B cell (primary cell): ENCODE measurements at regions not wholly inside any gene's neighbourhood (a gene's known extent, or its start where the extent isn't known, plus 50 kb on each side); places are given as distances from the start of the nearest gene placed in this dataset.

Experiments
- ATAC-seq: fragments of 200-7000 bp; cut with Tn5 transposase; one replicate; pipeline ENCODE4 v1.10.0; 2021; ENCODE audit warnings: low read depth, mild to moderate bottlenecking, moderate number of reproducible peaks, moderate library complexity
- CTCF ChIA-PET: fragments of 350-600 bp; sonication (Branson Sonifier 250); formaldehyde crosslinking; loops from one replicate; lab custom pipeline; 2021; ENCODE audit warnings: antibody characterized with exemption, inconsistent platforms; lab: Charles Lee
- POLR2A ChIA-PET: fragments of 350-600 bp; sonication (Branson Sonifier 250); formaldehyde crosslinking; loops from one replicate; lab custom pipeline; 2021; ENCODE audit warnings: antibody characterized with exemption; lab: Charles Lee
- DNase-seq: peaks from one replicate; pipeline ENCODE4 v3.0.0; 2013
- H2AFZ ChIP-seq: 2 replicates; pipeline ENCODE4 v1.6.1; 2012; ENCODE audit warnings: mild to moderate bottlenecking, low read depth, low read length; ENCODE audit not compliant: insufficient read depth, poor library complexity, severe bottlenecking
- H3K27ac ChIP-seq, 2 donors: 1 replicate in 1 of 2; 2 replicates in 1 of 2; pipeline ENCODE4 v1.5.1; 2012 to 2013; ENCODE audit warnings: low read length in 2 of 2, mild to moderate bottlenecking in 2 of 2, moderate library complexity in 1 of 2
- H3K27me3 ChIP-seq, 4 experiments: fragments of 200-600 bp in 1 of 4; sonication (generic) in 1 of 4; replicated peaks in 1 of 4; 1 replicate in 2 of 4; 2 replicates in 2 of 4; pipeline versions ENCODE4 v1.6.1 to v1.7.0; 2013 to 2016; ENCODE audit warnings: low read length in 3 of 4, mild to moderate bottlenecking in 2 of 4, mixed read lengths in 1 of 4, moderate library complexity in 1 of 4; ENCODE audit not compliant: insufficient read depth in 4 of 4, control insufficient read depth in 3 of 4; ENCODE audit errors: control extremely low read depth in 1 of 4
- H3K36me3 ChIP-seq, 2 experiments: replicated peaks in 1 of 2; 1 replicate in 1 of 2; 2 replicates in 1 of 2; pipeline versions ENCODE4 v1.6.1 to v1.7.1; 2013; ENCODE audit warnings: low read length in 1 of 2; ENCODE audit not compliant: insufficient read depth in 2 of 2, control insufficient read depth in 1 of 2; ENCODE audit errors: control extremely low read depth in 1 of 2, extremely low read depth in 1 of 2
- H3K4me1 ChIP-seq, 2 donors: fragments of 200-600 bp in 1 of 2; sonication (generic) in 1 of 2; 1 replicate in 1 of 2; 2 replicates in 1 of 2; pipeline versions ENCODE4 v1.5.1 to v1.6.1; 2013 to 2017; ENCODE audit warnings: low read length in 2 of 2; ENCODE audit not compliant: control insufficient read depth in 2 of 2, insufficient read depth in 2 of 2
- H3K4me2 ChIP-seq: replicated peaks from 2 replicates; pipeline ENCODE3; 2012; ENCODE audit warnings: mild to moderate bottlenecking, low read depth, low read length; ENCODE audit not compliant: poor library complexity, severe bottlenecking
- H3K4me3 ChIP-seq, 5 experiments: fragments of 200-600 bp in 1 of 5; sonication (generic) in 1 of 5; 1 replicate in 3 of 5; 2 replicates in 2 of 5; pipeline versions ENCODE4 v1.5.1 to v1.7.0; 2011 to 2016; ENCODE audit warnings: low read length in 4 of 5, mild to moderate bottlenecking in 4 of 5, low read depth in 2 of 5, control low read depth in 1 of 5, moderate library complexity in 1 of 5; ENCODE audit not compliant: insufficient read depth in 1 of 5; ENCODE audit errors: control extremely low read depth in 1 of 5, extremely low read depth in 1 of 5
- H3K79me2 ChIP-seq: fragments of 200-600 bp; sonication (generic); one replicate; pipeline ENCODE4 v1.6.0; 2016; ENCODE audit warnings: low read length; ENCODE audit not compliant: control insufficient read depth, insufficient read depth
- H3K9ac ChIP-seq: fragments of 200-600 bp; sonication (generic); 2 replicates; pipeline ENCODE4 v1.6.1; 2017; ENCODE audit warnings: mild to moderate bottlenecking, low read length, moderate library complexity
- H3K9me3 ChIP-seq, 3 donors: one replicate each; pipeline versions ENCODE4 v1.6.1 to v1.7.1; 2013; ENCODE audit warnings: low read length in 2 of 3; ENCODE audit not compliant: control insufficient read depth in 2 of 3, insufficient read depth in 1 of 3; ENCODE audit errors: control extremely low read depth in 1 of 3
- H4K20me1 ChIP-seq: 2 replicates; pipeline ENCODE4 v1.6.0; 2012; ENCODE audit warnings: mild to moderate bottlenecking, low read length; ENCODE audit not compliant: insufficient read depth, control insufficient read depth, poor library complexity, severe bottlenecking
- H3K27ac Mint-ChIP-seq: one replicate; pipeline ENCODE4 v1.8.0; 2021; ENCODE audit warnings: mixed read lengths
- H3K27me3 Mint-ChIP-seq: one replicate; pipeline ENCODE4 v1.8.0; 2021; ENCODE audit warnings: mixed read lengths
- H3K4me1 Mint-ChIP-seq: one replicate; pipeline ENCODE4 v1.8.0; 2021; ENCODE audit warnings: mixed read lengths
- H3K4me3 Mint-ChIP-seq: one replicate; pipeline ENCODE4 v1.8.0; 2021; ENCODE audit warnings: mixed read lengths
- H3K9me3 Mint-ChIP-seq: one replicate; pipeline ENCODE4 v1.8.0; 2022; ENCODE audit warnings: mixed read lengths; ENCODE audit not compliant: insufficient read depth
- EZH2 ChIP-seq: IDR thresholded peaks from 2 replicates; pipeline ENCODE4 v1.6.1; 2012; ENCODE audit warnings: borderline replicate concordance, low read depth, mild to moderate bottlenecking, moderate library complexity, low read length; ENCODE audit not compliant: insufficient read depth, poor library complexity, severe bottlenecking
- WGBS: methylation state at CpG from one replicate; pipeline ENCODE4 v1.1.5; 2013; ENCODE audit warnings: missing lambda C conversion rate; ENCODE audit not compliant: insufficient coverage; 5-methylcytosine and 5-hydroxymethylcytosine counted together
- intact Hi-C: fragments of 100-400 bp; cut with micrococcal nuclease; formaldehyde crosslinking; loops from one replicate; pipeline ENCODE4 v1.10.0; 2022
- TF ChIP-seq, protein P1 (sequence below): fragments of 200-600 bp; IDR thresholded peaks from one replicate; pipeline ENCODE4 v1.8.0; 2022; ENCODE audit warnings: antibody characterized with exemption, mild to moderate bottlenecking

DNA sequence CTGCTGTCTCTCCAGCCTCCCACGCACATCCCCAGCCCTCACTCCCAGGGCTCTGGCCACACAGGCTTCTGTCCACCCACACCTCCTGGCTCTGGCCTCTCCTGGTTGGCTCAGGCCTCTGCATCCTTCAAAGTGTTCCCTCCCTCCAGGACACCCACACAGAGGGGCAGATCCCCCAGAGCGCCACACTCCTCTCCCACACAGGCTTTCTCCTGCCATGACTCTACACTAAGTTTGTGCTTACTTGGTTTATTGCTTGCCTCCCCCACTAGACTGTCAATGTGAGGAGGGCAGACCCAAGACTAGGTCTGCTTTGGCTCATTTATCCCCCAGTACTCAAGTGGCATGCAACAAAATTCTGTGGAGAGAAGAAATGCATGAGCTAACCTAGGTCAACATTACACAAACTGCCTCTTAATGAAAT, 67.0 kb upstream of the SPOCK1 start:
- peaks cover 52% of the 10 kb centered on the region for H3K27me3 Mint-ChIP-seq
- H2AFZ ChIP-seq, result no peak overlapping the region
- H3K36me3 ChIP-seq, result no peaks in the 10 kb centered on the region
- H3K4me3 ChIP-seq, result no peak overlapping the region
- H3K27ac Mint-ChIP-seq, result no peak overlapping the region
- no peaks in the 10 kb centered on the region for H3K4me1 Mint-ChIP-seq
- no peak overlapping the region for H3K9ac ChIP-seq
- ATAC-seq (no peak), DNase-seq (no peak)
- H3K79me2 ChIP-seq, result no peaks in the 10 kb centered on the region
- POLR2A ChIA-PET, result no interaction called here
- 84% methylated on average over 2 of the region's 2 CpGs for WGBS
- H3K4me1 ChIP-seq, result no peaks in the 10 kb centered on the region
- H3K4me2 ChIP-seq, result no peak overlapping the region
- no peak overlapping the region for H3K27ac ChIP-seq
- CTCF ChIA-PET, result no interaction called here
- peaks cover 0 to 12% (median 0%) of the 10 kb centered on the region in 4 experiments for H3K27me3 ChIP-seq
- no peak overlapping the region for H3K4me3 Mint-ChIP-seq
- H3K9me3 ChIP-seq, result no peaks in the 10 kb centered on the region
- no peaks in the 10 kb centered on the region for H3K9me3 Mint-ChIP-seq
- TF ChIP-seq EZH2, result no peak
- TF ChIP-seq, protein P1, sequence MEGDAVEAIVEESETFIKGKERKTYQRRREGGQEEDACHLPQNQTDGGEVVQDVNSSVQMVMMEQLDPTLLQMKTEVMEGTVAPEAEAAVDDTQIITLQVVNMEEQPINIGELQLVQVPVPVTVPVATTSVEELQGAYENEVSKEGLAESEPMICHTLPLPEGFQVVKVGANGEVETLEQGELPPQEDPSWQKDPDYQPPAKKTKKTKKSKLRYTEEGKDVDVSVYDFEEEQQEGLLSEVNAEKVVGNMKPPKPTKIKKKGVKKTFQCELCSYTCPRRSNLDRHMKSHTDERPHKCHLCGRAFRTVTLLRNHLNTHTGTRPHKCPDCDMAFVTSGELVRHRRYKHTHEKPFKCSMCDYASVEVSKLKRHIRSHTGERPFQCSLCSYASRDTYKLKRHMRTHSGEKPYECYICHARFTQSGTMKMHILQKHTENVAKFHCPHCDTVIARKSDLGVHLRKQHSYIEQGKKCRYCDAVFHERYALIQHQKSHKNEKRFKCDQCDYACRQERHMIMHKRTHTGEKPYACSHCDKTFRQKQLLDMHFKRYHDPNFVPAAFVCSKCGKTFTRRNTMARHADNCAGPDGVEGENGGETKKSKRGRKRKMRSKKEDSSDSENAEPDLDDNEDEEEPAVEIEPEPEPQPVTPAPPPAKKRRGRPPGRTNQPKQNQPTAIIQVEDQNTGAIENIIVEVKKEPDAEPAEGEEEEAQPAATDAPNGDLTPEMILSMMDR, result no peak
- intact Hi-C loops, result no loop called here
- H4K20me1 ChIP-seq, result no peaks in the 10 kb centered on the region

GRCh38 chr5:137565450-137565849, 66.3 kb upstream of the SPOCK1 start:
- H3K27ac ChIP-seq, result no peak overlapping the region
- H4K20me1 ChIP-seq, result no peaks in the 10 kb centered on the region
- DNase-seq (no peak), ATAC-seq (no peak)
- no peaks in the 10 kb centered on the region for H3K36me3 ChIP-seq
- peaks cover 46% of the 10 kb centered on the region for H3K27me3 Mint-ChIP-seq
- no peaks in the 10 kb centered on the region for H3K4me1 ChIP-seq
- no peak overlapping the region for H2AFZ ChIP-seq
- H3K9me3 Mint-ChIP-seq, result no peaks in the 10 kb centered on the region
- WGBS, result 75% methylated on average over 3 of the region's 3 CpGs
- H3K9me3 ChIP-seq, result no peaks in the 10 kb centered on the region
- no peak overlapping the region for H3K4me3 ChIP-seq
- H3K79me2 ChIP-seq, result no peaks in the 10 kb centered on the region
- no peak for TF ChIP-seq EZH2
- TF ChIP-seq, protein P1, result no peak
- no peak overlapping the region for H3K4me3 Mint-ChIP-seq
- H3K27ac Mint-ChIP-seq, result no peak overlapping the region
- intact Hi-C loops, result no loop called here
- H3K27me3 ChIP-seq, result peaks cover 0 to 9% (median 0%) of the 10 kb centered on the region in 4 experiments
- no peak overlapping the region for H3K9ac ChIP-seq
- POLR2A ChIA-PET, result no interaction called here
- H3K4me1 Mint-ChIP-seq, result no peaks in the 10 kb centered on the region
- CTCF ChIA-PET, result no interaction called here
- no peak overlapping the region for H3K4me2 ChIP-seq
